ENCODE measurements at regions not wholly inside any gene's neighbourhood (a gene's known extent, or its start where the extent isn't known, plus 50 kb on each side); places are given as distances from the start of the nearest gene placed in this dataset.
A peak's percentile ranks its signal among the peaks of the same experiment; 100 is the strongest.
"Not testable (repeated sequence)": the region's sequence is repeated elsewhere in the genome, so short reads cannot be mapped to it uniquely, and the experiment has no call there.

DNA sequence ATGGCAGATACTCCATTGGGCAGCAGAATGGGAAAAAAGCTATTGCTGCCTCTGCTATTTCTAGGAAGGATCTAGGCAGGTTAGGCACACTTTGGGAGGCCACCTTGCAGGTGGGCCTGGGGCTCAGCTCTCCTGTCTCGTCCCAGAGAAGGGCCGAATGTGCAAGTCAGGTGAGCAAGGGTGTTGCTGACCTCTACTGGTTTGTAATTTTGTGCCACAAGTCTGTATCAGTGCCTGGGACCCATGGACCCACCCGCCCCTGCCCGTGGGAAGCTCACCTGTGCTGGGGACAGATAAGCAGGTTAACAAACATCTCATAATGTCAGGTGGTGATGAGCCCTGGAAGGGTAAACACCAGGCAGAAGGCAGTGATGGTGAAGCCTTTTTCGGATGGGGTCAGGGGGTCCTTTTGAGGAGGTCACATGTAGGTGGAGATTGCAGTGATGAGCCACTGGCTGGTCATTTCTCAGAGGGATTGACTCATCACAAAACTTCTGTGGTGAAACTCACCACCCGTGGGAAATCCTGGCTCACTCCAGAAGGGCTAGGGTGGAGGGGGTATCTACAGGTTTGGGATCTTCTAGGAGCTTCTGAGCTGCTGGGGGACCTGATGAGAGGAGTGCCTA is 161.3 kb downstream of the KLF13 start:
- peak; percentile 9 for DNase-seq (ENCODE audit: low read depth)

- peak; percentile 80 for DNase-seq (ENCODE audit: low read depth)
These were observed 162.0 kb downstream of the KLF13 start for GRCh38 chr15:31488437-31489204.

- DNase-seq (ENCODE audit: low read depth): no peak
These were observed 162.6 kb downstream of the KLF13 start for GRCh38 chr15:31489281-31489680.

DNA sequence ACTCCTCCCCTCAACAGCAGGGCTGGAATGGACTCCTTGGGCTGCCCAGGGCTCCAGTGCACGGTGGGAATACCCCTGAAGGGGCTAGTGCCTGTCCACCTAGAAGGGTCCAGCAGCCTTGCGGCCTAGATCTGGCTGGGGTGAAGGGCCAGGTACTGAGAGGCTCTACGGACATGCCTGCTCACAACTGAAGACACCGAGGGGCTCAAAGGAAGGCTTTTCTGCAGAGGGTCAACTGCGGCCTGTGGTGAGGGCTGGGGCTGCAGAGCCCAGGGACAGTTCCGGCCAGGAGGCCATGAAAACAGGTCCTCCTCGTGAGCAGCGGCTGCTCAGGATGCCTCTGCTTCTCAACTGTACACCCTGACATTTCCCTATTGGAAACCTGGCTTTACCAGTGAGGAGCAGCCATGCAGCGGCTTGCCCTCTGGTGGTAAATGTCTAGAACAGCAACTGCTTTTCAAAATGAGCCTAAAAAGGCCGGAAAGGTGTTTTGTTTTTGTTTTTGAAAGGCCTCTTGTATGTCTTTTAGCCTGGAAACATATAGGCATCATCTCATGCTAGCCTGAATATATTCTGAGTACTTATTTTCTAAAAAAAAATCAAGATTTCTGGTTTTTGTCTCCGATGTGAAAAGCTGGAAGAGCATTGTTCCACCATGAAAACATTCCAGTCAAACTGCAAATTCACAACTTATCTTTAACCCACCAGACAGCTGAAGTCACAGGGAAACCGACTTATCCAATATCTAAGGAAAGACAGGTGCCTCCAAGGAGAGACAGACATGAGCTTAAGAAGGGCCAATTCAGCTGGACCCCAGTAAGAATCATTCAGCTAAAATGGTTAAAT is 163.4 kb downstream of the KLF13 start:
- DNase-seq (ENCODE audit: low read depth): peak; percentile 57

GRCh38 chr15:31494786-31495185 is 168.2 kb downstream of the KLF13 start:
- no peak for DNase-seq (ENCODE audit: low read depth)

GRCh38 chr15:31495281-31495680 is 168.6 kb downstream of the KLF13 start:
- DNase-seq (ENCODE audit: low read depth): no peak

DNA sequence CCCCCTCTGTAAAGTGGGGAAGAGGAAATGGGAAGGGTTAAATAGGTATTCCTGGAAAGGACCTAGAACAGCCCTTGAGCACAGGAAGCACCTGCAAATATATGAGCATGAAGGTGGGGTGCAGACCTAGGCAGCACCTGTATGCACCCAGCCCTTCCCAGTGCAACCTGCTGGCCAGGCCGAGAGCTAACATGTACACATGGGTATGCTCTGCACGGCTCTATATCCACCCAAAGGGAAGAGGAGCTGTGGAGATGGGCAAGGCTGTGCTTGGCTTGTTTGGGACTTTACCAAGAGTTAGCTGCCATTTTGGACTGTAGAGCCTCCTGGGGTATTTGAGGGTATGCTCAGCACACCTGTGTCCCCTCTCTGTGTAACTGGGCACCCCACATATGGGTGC is 171.2 kb downstream of the KLF13 start:
- DNase-seq (ENCODE audit: low read depth): no peak

DNA sequence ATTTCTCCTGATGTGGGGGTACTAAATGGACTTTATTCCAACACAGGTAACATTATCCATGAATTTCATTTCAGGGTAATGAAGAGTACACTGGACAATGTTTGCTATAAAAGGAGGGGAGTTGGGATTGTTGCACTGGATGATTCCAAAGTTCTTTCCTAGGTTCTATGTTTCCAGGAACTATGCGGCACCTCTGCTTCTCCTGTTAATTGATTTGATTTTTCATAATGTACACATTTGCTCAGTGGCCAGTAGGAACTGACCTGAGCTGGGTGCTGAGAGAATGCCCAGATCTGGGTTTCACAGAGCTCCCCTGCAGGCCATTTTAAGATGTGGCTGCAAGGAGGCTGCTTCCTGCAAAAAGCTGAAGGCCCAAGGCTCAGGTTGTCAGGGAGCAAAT is 171.7 kb downstream of the KLF13 start:
- DNase-seq (ENCODE audit: low read depth): no peak

DNA sequence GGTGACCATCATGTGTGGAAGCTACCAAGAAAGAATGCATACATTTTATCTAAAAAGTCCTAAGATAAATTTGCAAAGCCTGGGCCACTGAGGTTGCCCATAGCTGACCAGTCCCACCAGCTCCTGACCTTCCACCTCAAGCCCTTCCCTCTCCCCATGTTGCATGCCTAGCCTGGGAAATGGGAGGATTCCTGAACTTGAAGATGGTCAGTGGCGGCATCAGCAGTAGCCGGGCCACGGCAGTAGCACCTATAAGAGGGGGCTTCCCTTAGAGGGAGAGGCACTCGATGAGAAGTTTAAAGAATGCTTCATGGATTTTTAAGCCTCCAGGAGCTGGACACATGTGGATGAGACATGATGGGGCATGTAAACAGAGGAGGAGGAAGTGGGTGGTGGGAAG is 172.1 kb downstream of the KLF13 start:
- DNase-seq (ENCODE audit: low read depth): no peak

GRCh38 chr15:31499236-31499952 is 172.8 kb downstream of the KLF13 start:
- DNase-seq (ENCODE audit: low read depth): no peak

- no peak for DNase-seq (ENCODE audit: low read depth)
These were observed 173.5 kb downstream of the KLF13 start for GRCh38 chr15:31499953-31500765.

DNA sequence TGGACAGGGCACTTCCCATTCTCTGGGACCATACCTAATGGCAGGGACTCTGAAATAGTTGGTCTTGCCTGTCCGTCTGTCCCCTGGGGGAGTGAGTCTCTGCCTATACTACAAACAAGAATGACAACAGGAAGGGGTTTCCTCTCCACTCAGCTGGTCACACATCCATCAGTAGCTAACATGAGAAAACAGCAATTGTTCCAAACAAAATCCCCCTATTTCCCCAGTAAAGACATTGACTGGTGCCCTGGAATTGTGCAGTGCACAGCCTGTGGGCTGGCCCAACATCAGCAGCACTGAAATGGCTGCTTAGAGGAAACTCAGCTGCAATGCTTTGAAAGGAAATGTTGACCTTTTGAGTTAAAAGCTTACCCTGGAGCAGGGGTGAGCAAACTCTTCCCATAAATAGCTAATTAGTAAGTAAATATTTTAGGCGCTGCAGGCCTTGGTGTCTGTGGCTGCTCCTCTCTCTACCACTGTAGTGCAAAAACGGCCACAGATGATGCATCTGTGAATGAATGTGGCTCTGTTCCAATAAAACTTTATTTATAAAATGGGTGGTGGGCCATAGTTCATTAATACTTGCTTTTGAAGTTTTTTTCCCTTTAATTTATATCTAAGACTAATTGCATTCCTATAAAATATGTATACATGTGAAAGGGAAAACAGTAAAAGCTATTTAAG is 174.3 kb downstream of the KLF13 start:
- DNase-seq (ENCODE audit: low read depth): peak; percentile 7

DNA sequence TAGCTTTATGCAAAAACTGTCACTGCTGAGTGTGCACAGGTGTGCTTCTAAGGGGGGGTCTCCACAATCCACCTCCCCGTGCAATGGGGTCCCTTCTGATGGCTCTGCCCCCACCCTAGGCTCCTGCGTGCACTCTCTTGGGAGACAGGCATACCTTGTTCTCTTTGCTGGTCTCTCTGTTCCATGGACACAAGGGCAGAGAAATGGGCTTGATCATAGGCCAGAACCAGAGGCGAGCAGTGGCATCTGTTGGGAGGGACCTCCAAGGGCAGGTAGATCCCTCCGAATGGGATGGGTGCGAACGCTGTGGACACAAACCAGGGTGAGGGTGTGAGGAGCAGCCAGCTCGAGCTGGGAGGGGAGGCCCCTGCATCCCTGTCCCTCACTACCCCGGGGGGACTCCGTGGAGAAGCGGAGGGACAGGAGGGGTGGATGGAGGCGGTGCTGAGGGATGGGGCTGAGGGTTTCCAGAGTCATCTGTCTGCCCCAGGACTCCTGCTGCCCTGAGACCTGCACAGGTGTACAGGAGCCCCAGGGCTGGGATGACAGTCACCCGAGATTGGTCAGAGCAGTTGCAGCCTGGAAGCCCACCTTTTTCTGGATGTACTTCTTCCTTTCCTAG is 175.0 kb downstream of the KLF13 start:
- no peak for DNase-seq (ENCODE audit: low read depth)

GRCh38 chr15:31502541-31503229 is 176.1 kb downstream of the KLF13 start:
- DNase-seq (ENCODE audit: low read depth): no peak

GRCh38 chr15:31503256-31503655 is 176.6 kb downstream of the KLF13 start:
- DNase-seq (ENCODE audit: low read depth): no peak

DNA sequence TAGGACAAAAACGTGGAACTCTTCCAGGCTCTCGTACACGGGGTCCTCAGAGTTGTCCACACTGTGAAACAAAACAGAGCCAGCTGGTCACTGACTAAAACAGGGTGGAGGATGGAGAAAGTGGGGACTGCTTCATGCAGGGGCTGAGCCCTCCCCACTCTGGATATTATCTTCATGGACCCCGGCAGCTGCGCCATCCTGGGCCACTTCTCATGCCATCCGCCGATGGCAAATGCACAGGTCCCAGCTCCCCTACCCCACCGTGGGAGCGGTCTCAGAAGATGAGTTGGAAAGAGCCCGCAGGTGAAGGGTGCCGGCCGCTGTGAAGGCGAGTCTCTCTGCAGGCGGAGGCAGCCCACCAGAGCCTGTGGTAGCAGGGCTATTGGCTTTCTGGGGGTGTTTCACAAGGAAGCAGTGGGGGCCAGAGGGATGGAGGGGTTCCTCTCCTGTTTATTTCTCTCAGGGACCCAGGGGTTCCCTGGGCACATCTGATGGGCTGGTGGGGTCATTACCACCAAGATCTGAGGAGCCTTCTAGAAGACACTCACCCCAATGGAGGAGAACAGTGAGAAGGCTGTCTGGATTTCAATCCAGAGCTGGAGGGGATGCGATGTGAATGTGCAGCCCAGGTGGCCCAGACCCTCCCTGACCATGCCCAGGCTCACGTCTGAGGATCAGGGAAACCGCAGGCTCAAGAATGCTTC is 177.3 kb downstream of the KLF13 start:
- DNase-seq (ENCODE audit: low read depth): no peak

- DNase-seq (ENCODE audit: low read depth): no peak
These were observed 177.8 kb downstream of the KLF13 start for GRCh38 chr15:31504462-31504839.

DNA sequence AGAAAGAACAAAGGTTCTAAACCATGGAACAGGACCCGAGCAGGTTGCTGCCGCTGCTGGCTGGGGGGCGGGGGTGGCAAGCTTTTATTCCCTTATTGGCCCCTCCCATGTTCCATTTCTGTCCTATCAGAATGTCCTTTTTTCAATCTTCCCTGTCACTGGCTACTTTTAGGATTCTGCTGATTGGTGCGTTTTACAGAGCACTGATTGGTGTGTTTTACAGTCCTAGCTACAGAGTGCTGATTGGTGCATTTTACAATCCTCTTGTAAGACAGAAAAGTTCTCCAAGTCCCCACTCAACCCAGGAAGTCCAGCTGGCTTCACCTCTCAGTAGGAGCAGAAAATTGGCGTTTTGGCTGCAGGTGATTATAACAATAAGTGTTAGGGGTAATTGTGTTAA is 180.9 kb downstream of the KLF13 start:
- DNase-seq (ENCODE audit: low read depth): not testable (repeated sequence)
